ENCODE measurements at regions not wholly inside any gene's neighbourhood (a gene's known extent, or its start where the extent isn't known, plus 50 kb on each side); places are given as distances from the start of the nearest gene placed in this dataset.

GRCh38 chr6:14366315-14366714 lies 248.7 kb downstream of the CD83 start:
- H4K20me1 ChIP-seq (ENCODE audit: insufficient read depth): no peaks in the 10 kb centered on the region
- no peak overlapping the region for H3K27ac ChIP-seq (ENCODE audit: low read length)
- no peaks in the 10 kb centered on the region for H3K9me2 ChIP-seq (ENCODE audit: insufficient read depth, low read length)
- no peaks in the 10 kb centered on the region for H3K79me2 ChIP-seq (replicated peaks; ENCODE audit: insufficient read depth, low read length)
- no peak overlapping the region for H3K9ac ChIP-seq (ENCODE audit: low read length)
- no peak overlapping the region for H3K4me2 ChIP-seq (ENCODE audit: low read length)
- no peak overlapping the region for H3K4me3 ChIP-seq (ENCODE audit: low read length)
- no peaks in the 10 kb centered on the region for H3K36me3 ChIP-seq (ENCODE audit: insufficient read depth, low read length)
- no peak for TF ChIP-seq SMC3 (conservative IDR thresholded peaks at IDR 0.05; ENCODE audit: poor library complexity)
- TF ChIP-seq TAF1 (IDR thresholded peaks at IDR 0.05; ENCODE audit: low read depth): no peak
- no peak for TF ChIP-seq POLR2AphosphoS5 (IDR thresholded peaks at IDR 0.05)
- TF ChIP-seq, protein P1, sequence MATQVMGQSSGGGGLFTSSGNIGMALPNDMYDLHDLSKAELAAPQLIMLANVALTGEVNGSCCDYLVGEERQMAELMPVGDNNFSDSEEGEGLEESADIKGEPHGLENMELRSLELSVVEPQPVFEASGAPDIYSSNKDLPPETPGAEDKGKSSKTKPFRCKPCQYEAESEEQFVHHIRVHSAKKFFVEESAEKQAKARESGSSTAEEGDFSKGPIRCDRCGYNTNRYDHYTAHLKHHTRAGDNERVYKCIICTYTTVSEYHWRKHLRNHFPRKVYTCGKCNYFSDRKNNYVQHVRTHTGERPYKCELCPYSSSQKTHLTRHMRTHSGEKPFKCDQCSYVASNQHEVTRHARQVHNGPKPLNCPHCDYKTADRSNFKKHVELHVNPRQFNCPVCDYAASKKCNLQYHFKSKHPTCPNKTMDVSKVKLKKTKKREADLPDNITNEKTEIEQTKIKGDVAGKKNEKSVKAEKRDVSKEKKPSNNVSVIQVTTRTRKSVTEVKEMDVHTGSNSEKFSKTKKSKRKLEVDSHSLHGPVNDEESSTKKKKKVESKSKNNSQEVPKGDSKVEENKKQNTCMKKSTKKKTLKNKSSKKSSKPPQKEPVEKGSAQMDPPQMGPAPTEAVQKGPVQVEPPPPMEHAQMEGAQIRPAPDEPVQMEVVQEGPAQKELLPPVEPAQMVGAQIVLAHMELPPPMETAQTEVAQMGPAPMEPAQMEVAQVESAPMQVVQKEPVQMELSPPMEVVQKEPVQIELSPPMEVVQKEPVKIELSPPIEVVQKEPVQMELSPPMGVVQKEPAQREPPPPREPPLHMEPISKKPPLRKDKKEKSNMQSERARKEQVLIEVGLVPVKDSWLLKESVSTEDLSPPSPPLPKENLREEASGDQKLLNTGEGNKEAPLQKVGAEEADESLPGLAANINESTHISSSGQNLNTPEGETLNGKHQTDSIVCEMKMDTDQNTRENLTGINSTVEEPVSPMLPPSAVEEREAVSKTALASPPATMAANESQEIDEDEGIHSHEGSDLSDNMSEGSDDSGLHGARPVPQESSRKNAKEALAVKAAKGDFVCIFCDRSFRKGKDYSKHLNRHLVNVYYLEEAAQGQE (IDR thresholded peaks at IDR 0.05; ENCODE audit: borderline replicate concordance): no peak
- H3K27me3 ChIP-seq (ENCODE audit: insufficient read depth, low read depth, low read length): no peaks in the 10 kb centered on the region
- no peak overlapping the region for H2AFZ ChIP-seq (ENCODE audit: low read depth, low read length)
- H3F3A ChIP-seq (ENCODE audit: insufficient read depth, low read length, poor library complexity, severe bottlenecking): no peaks in the 10 kb centered on the region
- no peaks in the 10 kb centered on the region for H3K9me3 ChIP-seq (ENCODE audit: low read length)

DNA sequence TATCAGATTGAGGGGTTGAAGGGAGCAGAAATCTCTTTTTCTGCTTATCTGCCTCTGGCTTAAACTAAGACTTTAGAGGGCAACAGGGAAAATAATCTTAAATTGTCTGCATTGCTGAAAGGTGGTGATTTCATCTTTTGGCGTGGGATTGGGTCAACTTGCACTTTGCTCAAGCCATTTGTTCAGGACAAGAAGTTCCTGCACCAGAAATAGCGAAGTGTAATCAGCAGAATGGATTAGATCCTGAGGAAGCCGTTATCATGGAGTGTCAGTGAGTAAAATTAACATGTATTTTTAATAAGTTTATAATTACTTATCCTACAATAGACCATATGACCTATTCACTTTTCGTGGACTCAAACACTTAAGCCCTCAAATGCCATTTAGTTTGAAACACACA lies 249.3 kb downstream of the CD83 start:
- Histone ChIP-seq H3K4me2 (ENCODE audit: low read length) (no peak overlapping the region), H3K9me3 (ENCODE audit: low read length) (no peaks in the 10 kb centered on the region), H3K36me3 (ENCODE audit: insufficient read depth, low read length) (no peaks in the 10 kb centered on the region), H3K79me2 (replicated peaks; ENCODE audit: insufficient read depth, low read length) (no peaks in the 10 kb centered on the region), H4K20me1 (ENCODE audit: insufficient read depth) (no peaks in the 10 kb centered on the region), H3K27ac (ENCODE audit: low read length) (no peak overlapping the region), H3F3A (ENCODE audit: insufficient read depth, low read length, poor library complexity, severe bottlenecking) (no peaks in the 10 kb centered on the region), H3K4me3 (ENCODE audit: low read length) (no peak overlapping the region), H3K9ac (ENCODE audit: low read length) (no peak overlapping the region), H3K9me2 (ENCODE audit: insufficient read depth, low read length) (no peaks in the 10 kb centered on the region), H2AFZ (ENCODE audit: low read depth, low read length) (no peak overlapping the region), H3K27me3 (ENCODE audit: insufficient read depth, low read depth, low read length) (no peaks in the 10 kb centered on the region)
- no peak for TF ChIP-seq TAF1 (IDR thresholded peaks at IDR 0.05; ENCODE audit: low read depth)

DNA sequence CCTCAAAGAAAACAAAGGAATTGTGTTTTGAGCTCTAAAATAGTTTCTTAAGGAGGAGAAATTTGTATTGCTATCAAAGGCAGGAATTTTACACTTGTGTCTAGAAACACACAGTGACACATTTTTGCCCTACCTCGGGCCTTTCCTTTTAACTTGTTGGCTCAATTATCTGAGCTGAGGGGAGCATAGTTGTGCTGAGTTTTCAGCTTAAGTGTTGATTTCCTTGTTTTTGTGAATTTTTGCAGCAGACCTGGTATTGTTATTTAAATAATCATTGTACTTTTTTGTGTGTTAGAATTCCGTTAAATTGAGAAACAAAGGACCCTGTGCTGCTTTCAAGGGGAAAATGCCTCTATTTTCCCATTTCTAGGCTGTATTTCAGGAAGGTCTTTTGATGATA lies 249.7 kb downstream of the CD83 start:
- TF ChIP-seq RAD21 (conservative IDR thresholded peaks at IDR 0.05) (no peak), POLR2AphosphoS5 (IDR thresholded peaks at IDR 0.05) (no peak), MXI1 (conservative IDR thresholded peaks at IDR 0.05; ENCODE audit: poor library complexity, severe bottlenecking) (no peak), CTCF (IDR thresholded peaks at IDR 0.05; ENCODE audit: poor library complexity, severe bottlenecking) (no peak), SMC3 (conservative IDR thresholded peaks at IDR 0.05; ENCODE audit: poor library complexity) (no peak), TAF1 (IDR thresholded peaks at IDR 0.05; ENCODE audit: low read depth) (no peak), EP300 (conservative IDR thresholded peaks at IDR 0.05; ENCODE audit: poor library complexity, severe bottlenecking) (no peak), EZH2 (IDR thresholded peaks at IDR 0.05; ENCODE audit: borderline replicate concordance, insufficient read depth, low read length, poor library complexity, severe bottlenecking) (no peak)
- TF ChIP-seq, protein P1 (IDR thresholded peaks at IDR 0.05; ENCODE audit: borderline replicate concordance): no peak
- Histone ChIP-seq H3K9me3 (ENCODE audit: low read length) (no peaks in the 10 kb centered on the region), H4K20me1 (ENCODE audit: insufficient read depth) (no peaks in the 10 kb centered on the region), H3K79me2 (replicated peaks; ENCODE audit: insufficient read depth, low read length) (no peaks in the 10 kb centered on the region), H3F3A (ENCODE audit: insufficient read depth, low read length, poor library complexity, severe bottlenecking) (no peaks in the 10 kb centered on the region), H2AFZ (ENCODE audit: low read depth, low read length) (no peak overlapping the region), H3K36me3 (ENCODE audit: insufficient read depth, low read length) (no peaks in the 10 kb centered on the region), H3K9me2 (ENCODE audit: insufficient read depth, low read length) (no peaks in the 10 kb centered on the region), H3K9ac (ENCODE audit: low read length) (no peak overlapping the region), H3K4me3 (ENCODE audit: low read length) (no peak overlapping the region), H3K27me3 (ENCODE audit: insufficient read depth, low read depth, low read length) (no peaks in the 10 kb centered on the region), H3K4me2 (ENCODE audit: low read length) (no peak overlapping the region), H3K27ac (ENCODE audit: low read length) (no peak overlapping the region)
